ENCODE measurements at regions not wholly inside any gene's neighbourhood (a gene's known extent, or its start where the extent isn't known, plus 50 kb on each side); places are given as distances from the start of the nearest gene placed in this dataset.

DNA sequence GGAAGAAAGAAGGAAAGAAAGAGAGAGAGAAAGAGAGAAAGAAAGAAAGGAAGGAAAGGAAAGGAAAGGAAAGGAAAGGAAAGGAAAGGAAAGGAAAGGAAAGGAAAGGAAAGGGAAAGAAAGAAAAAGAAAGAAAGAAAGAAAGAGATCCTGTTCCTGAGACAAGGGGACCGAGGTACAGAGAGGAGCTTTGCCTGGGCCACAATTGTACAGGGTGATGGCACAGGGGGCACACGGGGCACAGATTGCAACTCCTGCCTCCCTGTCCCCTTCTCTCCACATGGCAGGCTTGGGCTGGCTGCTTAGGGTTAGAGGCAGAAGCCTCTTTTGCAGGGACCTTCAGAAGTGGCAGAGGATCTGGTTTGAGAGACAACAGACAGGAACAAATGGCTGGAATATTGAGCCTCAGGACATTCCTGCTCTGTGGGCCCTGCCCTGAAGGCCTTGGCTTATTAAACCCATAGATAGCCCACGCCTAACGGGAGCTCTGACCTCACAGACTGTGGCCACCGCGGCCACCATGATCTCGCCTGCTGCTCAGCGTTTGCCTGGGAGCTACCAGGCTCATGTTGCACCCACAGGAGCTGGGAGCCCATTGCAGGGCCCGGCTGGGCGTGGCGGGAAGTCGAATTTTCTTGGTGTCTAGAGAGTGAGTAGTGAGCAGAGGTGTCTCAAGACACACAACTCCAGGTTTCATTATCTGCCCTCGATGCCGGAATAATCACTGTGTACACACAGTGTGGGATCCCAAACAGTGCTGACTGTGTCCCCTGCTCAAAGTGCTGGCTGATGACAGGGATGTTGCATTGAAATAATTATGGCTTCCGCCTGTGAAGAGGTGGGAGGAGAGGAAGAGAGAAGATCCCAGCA lies 147.9 kb upstream of the NCOR2 start:
- H3K9me3 Mint-ChIP-seq = no peaks in the 10 kb centered on the region
- ChIA-PET POLR2A (no interaction called here), CTCF (interaction anchor here (1.1 kb wide), 1 partner anchor 11 kb away, joined by 4 read pairs; no protein-coding TSS in a partner anchor)
- ATAC-seq = no peak
- H3K27me3 Mint-ChIP-seq (ENCODE audit: low read depth) = no peaks in the 10 kb centered on the region
- peaks cover 9% of the 10 kb centered on the region for H3K4me1 Mint-ChIP-seq
- H3K36me3 Mint-ChIP-seq = no peaks in the 10 kb centered on the region
- 0 out of 2 replicates have a peak overlapping the region, but pooled peaks have one; percentile 59 for H3K27ac Mint-ChIP-seq
- H3K4me3 Mint-ChIP-seq = no peak overlapping the region
- no peak for DNase-seq (ENCODE audit: low spot score)
- TF ChIP-seq FOXP1 (CRISPR knock-in tag; IDR thresholded peaks at IDR 0.05; ENCODE audit: borderline replicate concordance) = no peak
- TF ChIP-seq, protein P1, sequence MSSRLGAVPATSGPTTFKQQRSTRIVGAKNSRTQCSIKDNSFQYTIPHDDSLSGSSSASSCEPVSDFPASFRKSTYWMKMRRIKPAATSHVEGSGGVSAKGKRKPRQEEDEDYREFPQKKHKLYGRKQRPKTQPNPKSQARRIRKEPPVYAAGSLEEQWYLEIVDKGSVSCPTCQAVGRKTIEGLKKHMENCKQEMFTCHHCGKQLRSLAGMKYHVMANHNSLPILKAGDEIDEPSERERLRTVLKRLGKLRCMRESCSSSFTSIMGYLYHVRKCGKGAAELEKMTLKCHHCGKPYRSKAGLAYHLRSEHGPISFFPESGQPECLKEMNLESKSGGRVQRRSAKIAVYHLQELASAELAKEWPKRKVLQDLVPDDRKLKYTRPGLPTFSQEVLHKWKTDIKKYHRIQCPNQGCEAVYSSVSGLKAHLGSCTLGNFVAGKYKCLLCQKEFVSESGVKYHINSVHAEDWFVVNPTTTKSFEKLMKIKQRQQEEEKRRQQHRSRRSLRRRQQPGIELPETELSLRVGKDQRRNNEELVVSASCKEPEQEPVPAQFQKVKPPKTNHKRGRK (CRISPR knock-in tag; IDR thresholded peaks at IDR 0.05; ENCODE audit: borderline replicate concordance) = peak; percentile 68; the same call in 1 of the 2 replicates
- TF ChIP-seq CREM (CRISPR knock-in tag; IDR thresholded peaks at IDR 0.05) = no peak
- no peak for TF ChIP-seq NFYB (CRISPR knock-in tag; conservative IDR thresholded peaks at IDR 0.05; ENCODE audit: low read depth)
- TF ChIP-seq, protein P2, sequence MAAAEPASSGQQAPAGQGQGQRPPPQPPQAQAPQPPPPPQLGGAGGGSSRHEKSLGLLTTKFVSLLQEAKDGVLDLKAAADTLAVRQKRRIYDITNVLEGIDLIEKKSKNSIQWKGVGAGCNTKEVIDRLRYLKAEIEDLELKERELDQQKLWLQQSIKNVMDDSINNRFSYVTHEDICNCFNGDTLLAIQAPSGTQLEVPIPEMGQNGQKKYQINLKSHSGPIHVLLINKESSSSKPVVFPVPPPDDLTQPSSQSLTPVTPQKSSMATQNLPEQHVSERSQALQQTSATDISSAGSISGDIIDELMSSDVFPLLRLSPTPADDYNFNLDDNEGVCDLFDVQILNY (CRISPR knock-in tag; IDR thresholded peaks at IDR 0.05) = no peak
- TF ChIP-seq, protein P3, sequence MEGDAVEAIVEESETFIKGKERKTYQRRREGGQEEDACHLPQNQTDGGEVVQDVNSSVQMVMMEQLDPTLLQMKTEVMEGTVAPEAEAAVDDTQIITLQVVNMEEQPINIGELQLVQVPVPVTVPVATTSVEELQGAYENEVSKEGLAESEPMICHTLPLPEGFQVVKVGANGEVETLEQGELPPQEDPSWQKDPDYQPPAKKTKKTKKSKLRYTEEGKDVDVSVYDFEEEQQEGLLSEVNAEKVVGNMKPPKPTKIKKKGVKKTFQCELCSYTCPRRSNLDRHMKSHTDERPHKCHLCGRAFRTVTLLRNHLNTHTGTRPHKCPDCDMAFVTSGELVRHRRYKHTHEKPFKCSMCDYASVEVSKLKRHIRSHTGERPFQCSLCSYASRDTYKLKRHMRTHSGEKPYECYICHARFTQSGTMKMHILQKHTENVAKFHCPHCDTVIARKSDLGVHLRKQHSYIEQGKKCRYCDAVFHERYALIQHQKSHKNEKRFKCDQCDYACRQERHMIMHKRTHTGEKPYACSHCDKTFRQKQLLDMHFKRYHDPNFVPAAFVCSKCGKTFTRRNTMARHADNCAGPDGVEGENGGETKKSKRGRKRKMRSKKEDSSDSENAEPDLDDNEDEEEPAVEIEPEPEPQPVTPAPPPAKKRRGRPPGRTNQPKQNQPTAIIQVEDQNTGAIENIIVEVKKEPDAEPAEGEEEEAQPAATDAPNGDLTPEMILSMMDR (IDR thresholded peaks at IDR 0.05) = no peak

DNA sequence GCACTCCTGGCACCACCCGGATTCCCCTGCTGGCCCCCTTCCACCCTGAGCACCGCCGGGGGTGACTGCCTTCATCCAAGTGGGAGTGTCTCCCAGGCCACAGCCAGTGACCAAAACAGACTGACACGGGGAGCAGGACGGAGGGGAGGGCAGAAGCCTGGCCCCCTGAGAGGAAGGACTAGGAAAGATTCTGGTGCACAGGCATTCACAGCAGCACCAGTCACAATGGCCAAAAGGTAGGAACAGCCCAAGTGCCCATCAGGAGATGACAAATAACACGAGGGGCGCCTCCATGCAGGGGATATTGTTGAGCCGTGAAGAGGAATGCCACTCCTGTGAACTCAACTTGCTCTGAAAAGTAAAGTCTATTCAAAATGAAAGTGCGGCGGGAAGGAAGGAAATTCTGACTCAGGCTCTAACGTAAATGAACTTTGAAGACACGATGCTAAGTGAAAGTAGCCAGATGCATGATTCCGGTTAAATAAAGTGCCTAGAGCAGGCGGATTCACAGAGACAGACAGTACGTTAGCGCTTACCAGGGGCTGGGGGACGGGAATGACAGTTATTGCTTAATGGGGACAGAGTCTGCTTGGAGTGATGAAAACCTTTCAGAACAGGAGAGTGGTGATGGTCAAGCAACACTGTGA lies 146.1 kb upstream of the NCOR2 start:
- ChIA-PET CTCF (interaction anchor here (0.9 kb wide), 1 partner anchor 157 kb away, joined by 3 read pairs; no protein-coding TSS in a partner anchor), POLR2A (no interaction called here)
- Mint-ChIP-seq H3K36me3 (no peaks in the 10 kb centered on the region), H3K4me1 (peaks cover 9% of the 10 kb centered on the region), H3K27me3 (ENCODE audit: low read depth) (no peaks in the 10 kb centered on the region), H3K9me3 (no peaks in the 10 kb centered on the region), H3K27ac (no peak overlapping the region), H3K4me3 (no peak overlapping the region)
- ATAC-seq = no peak
- no peak for DNase-seq (ENCODE audit: low spot score)
- TF ChIP-seq, protein P4, sequence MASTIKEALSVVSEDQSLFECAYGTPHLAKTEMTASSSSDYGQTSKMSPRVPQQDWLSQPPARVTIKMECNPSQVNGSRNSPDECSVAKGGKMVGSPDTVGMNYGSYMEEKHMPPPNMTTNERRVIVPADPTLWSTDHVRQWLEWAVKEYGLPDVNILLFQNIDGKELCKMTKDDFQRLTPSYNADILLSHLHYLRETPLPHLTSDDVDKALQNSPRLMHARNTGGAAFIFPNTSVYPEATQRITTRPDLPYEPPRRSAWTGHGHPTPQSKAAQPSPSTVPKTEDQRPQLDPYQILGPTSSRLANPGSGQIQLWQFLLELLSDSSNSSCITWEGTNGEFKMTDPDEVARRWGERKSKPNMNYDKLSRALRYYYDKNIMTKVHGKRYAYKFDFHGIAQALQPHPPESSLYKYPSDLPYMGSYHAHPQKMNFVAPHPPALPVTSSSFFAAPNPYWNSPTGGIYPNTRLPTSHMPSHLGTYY (CRISPR knock-in tag; IDR thresholded peaks at IDR 0.05) = no peak
- TF ChIP-seq ELF4 (CRISPR knock-in tag; IDR thresholded peaks at IDR 0.05; ENCODE audit: low read depth) = no peak
- TF ChIP-seq, protein P5, sequence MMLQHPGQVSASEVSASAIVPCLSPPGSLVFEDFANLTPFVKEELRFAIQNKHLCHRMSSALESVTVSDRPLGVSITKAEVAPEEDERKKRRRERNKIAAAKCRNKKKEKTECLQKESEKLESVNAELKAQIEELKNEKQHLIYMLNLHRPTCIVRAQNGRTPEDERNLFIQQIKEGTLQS (CRISPR knock-in tag; conservative IDR thresholded peaks at IDR 0.05) = no peak

DNA sequence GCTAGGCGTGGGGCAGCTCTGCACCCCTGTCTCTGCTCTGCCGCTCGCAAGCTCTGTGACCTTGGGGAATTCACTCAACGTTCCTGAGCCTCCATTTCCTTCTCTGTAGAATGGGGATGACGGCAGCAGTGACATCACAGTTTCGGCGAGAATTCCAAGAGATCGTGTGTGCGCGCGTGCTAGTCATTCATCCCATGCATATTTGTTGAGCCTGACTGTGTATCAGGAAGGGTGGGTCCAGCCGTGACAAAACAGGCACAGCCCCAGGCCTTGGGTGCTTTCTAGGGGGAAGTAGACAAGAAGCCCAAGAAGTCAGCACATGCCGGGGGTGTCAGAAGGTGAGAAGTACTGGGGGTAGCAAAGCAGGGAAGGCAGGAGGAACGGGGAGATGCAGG lies 145.6 kb upstream of the NCOR2 start:
- ATAC-seq (no peak), DNase-seq (ENCODE audit: low spot score) (no peak)
- Mint-ChIP-seq H3K27ac (no peak overlapping the region), H3K27me3 (ENCODE audit: low read depth) (no peaks in the 10 kb centered on the region), H3K4me3 (no peak overlapping the region), H3K9me3 (no peaks in the 10 kb centered on the region), H3K4me1 (peaks cover 9% of the 10 kb centered on the region), H3K36me3 (no peaks in the 10 kb centered on the region)
- ChIA-PET POLR2A (no interaction called here), CTCF (interaction anchor here (0.9 kb wide), 1 partner anchor 156 kb away, joined by 3 read pairs; no protein-coding TSS in a partner anchor)
- TF ChIP-seq ESRRA (CRISPR knock-in tag; IDR thresholded peaks at IDR 0.05; ENCODE audit: borderline replicate concordance) (no peak), SMAD3 (CRISPR knock-in tag; IDR thresholded peaks at IDR 0.05; ENCODE audit: borderline replicate concordance) (no peak), TCF7 (CRISPR knock-in tag; IDR thresholded peaks at IDR 0.05; ENCODE audit: low read depth) (no peak), CREB1 (CRISPR knock-in tag; IDR thresholded peaks at IDR 0.05) (no peak), CREM (CRISPR knock-in tag; IDR thresholded peaks at IDR 0.05) (no peak)
- TF ChIP-seq, protein P6, sequence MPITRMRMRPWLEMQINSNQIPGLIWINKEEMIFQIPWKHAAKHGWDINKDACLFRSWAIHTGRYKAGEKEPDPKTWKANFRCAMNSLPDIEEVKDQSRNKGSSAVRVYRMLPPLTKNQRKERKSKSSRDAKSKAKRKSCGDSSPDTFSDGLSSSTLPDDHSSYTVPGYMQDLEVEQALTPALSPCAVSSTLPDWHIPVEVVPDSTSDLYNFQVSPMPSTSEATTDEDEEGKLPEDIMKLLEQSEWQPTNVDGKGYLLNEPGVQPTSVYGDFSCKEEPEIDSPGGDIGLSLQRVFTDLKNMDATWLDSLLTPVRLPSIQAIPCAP (CRISPR knock-in tag; IDR thresholded peaks at IDR 0.05) = no peak

Measured in WTC11 (cell line).